Suprapubic skin (tissue), 4 donors: ENCODE measurements at regions not wholly inside any gene's neighbourhood (a gene's known extent, or its start where the extent isn't known, plus 50 kb on each side); places are given as distances from the start of the nearest gene placed in this dataset.

ENCODE experiments used
- EP300 ChIP-seq: sonication (generic); formaldehyde crosslinking; IDR thresholded peaks from one replicate; pipeline ENCODE4 v1.6.1; 2017; ENCODE audit warnings: antibody characterized with exemption
- POLR2A ChIP-seq, 2 donors: fragments of 450-650 bp; IDR thresholded peaks; one replicate each; pipeline ENCODE4 v1.6.1; 2017; ENCODE audit warnings: antibody characterized with exemption in 2 of 2, mild to moderate bottlenecking in 2 of 2, moderate library complexity in 2 of 2
- POLR2AphosphoS5 ChIP-seq, 3 donors: sonication (generic); formaldehyde crosslinking; IDR thresholded peaks; one replicate each; pipeline ENCODE4 v1.6.1; 2017; ENCODE audit warnings: antibody characterized with exemption in 3 of 3
- TF ChIP-seq, protein P1 (sequence below), 2 donors: fragments of 200-600 bp in 1 of 2; fragments of 450-650 bp in 1 of 2; sonication (generic) in 1 of 2; IDR thresholded peaks; one replicate each; pipeline ENCODE4 v1.5.1; 2016 to 2019; ENCODE audit warnings: antibody characterized with exemption in 2 of 2, mild to moderate bottlenecking in 1 of 2, moderate library complexity in 1 of 2

DNA sequence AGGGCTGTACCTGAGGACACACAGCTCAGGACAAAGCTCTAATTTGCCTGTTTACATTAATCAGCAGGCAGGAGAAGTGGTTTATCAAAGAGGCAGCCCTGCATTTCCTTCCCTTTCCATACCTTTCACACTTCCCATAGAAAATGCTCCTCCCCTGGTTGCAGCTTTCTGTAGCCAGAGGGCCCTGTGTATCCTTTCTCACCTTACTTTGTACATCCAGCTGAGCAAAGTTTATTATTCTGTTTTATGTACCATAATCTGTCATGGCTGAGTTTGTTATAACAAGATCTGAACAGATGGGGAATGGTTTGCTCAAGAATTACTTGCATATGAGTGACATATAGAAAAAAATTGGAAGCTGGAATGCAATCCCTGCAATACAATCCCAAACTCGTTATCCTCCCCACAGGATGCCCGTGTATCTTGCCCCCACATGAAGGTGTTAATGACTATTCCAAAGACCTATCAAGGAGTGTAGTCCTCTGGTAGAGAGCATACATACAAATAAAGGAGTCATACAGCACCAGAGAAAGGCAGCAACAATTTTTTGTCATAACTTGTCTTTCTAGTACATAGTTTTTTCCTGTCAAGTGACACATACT lies 1025.8 kb upstream of the KLHL29 start:
- TF ChIP-seq, protein P1, sequence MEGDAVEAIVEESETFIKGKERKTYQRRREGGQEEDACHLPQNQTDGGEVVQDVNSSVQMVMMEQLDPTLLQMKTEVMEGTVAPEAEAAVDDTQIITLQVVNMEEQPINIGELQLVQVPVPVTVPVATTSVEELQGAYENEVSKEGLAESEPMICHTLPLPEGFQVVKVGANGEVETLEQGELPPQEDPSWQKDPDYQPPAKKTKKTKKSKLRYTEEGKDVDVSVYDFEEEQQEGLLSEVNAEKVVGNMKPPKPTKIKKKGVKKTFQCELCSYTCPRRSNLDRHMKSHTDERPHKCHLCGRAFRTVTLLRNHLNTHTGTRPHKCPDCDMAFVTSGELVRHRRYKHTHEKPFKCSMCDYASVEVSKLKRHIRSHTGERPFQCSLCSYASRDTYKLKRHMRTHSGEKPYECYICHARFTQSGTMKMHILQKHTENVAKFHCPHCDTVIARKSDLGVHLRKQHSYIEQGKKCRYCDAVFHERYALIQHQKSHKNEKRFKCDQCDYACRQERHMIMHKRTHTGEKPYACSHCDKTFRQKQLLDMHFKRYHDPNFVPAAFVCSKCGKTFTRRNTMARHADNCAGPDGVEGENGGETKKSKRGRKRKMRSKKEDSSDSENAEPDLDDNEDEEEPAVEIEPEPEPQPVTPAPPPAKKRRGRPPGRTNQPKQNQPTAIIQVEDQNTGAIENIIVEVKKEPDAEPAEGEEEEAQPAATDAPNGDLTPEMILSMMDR (IDR thresholded peaks at IDR 0.05): no peak
- TF ChIP-seq EP300: no peak
- TF ChIP-seq POLR2A (IDR thresholded peaks at IDR 0.05): no peak
- TF ChIP-seq POLR2AphosphoS5 (IDR thresholded peaks at IDR 0.05): no peak
